ENCODE measurements at regions not wholly inside any gene's neighbourhood (a gene's known extent, or its start where the extent isn't known, plus 50 kb on each side); places are given as distances from the start of the nearest gene placed in this dataset.

GRCh38 chr7:34354011-34354410 lies 304.0 kb upstream of the NPSR1 start:
- TF ChIP-seq CTCF (conservative IDR thresholded peaks at IDR 0.05; ENCODE audit: low read depth, low read length) (no peak), EZH2 (IDR thresholded peaks at IDR 0.05; ENCODE audit: borderline replicate concordance, low read depth, low read length, poor library complexity, severe bottlenecking) (no peak)

All from A673 (cell line).